ENCODE measurements at regions not wholly inside any gene's neighbourhood (a gene's known extent, or its start where the extent isn't known, plus 50 kb on each side); places are given as distances from the start of the nearest gene placed in this dataset.

DNA sequence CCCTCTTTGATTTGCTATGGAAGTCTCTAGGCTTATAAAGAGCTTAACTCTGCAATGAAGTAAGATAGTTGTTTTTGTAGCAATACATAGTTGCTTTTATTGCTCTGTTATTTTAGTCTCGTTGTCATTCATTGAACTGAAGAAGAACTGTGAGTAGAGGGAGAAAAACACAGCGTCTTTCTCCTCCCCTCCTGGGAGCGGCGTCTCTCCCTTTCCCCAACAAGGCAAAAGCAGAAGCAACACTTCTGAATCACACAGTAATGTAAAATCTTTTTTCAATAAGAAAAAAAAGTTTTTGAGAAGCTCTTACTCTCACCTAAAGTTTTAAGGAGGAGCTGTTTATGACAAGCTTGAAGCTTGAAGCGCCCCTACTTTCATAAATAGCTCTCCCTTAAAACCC is 119.3 kb upstream of the SLC7A14 start (continued):
- TF ChIP-seq, protein P1, sequence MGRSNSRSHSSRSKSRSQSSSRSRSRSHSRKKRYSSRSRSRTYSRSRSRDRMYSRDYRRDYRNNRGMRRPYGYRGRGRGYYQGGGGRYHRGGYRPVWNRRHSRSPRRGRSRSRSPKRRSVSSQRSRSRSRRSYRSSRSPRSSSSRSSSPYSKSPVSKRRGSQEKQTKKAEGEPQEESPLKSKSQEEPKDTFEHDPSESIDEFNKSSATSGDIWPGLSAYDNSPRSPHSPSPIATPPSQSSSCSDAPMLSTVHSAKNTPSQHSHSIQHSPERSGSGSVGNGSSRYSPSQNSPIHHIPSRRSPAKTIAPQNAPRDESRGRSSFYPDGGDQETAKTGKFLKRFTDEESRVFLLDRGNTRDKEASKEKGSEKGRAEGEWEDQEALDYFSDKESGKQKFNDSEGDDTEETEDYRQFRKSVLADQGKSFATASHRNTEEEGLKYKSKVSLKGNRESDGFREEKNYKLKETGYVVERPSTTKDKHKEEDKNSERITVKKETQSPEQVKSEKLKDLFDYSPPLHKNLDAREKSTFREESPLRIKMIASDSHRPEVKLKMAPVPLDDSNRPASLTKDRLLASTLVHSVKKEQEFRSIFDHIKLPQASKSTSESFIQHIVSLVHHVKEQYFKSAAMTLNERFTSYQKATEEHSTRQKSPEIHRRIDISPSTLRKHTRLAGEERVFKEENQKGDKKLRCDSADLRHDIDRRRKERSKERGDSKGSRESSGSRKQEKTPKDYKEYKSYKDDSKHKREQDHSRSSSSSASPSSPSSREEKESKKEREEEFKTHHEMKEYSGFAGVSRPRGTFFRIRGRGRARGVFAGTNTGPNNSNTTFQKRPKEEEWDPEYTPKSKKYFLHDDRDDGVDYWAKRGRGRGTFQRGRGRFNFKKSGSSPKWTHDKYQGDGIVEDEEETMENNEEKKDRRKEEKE (IDR thresholded peaks at IDR 0.05; ENCODE audit: borderline replicate concordance in 1 of 2, control insufficient read depth in 1 of 2, low read depth in 2 of 2, low read length in 1 of 2): no peak
- TF ChIP-seq, protein P2, sequence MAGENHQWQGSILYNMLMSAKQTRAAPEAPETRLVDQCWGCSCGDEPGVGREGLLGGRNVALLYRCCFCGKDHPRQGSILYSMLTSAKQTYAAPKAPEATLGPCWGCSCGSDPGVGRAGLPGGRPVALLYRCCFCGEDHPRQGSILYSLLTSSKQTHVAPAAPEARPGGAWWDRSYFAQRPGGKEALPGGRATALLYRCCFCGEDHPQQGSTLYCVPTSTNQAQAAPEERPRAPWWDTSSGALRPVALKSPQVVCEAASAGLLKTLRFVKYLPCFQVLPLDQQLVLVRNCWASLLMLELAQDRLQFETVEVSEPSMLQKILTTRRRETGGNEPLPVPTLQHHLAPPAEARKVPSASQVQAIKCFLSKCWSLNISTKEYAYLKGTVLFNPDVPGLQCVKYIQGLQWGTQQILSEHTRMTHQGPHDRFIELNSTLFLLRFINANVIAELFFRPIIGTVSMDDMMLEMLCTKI (IDR thresholded peaks at IDR 0.05; ENCODE audit: partially characterized antibody): no peak
- TF ChIP-seq DACH1 (IDR thresholded peaks at IDR 0.05; ENCODE audit: partially characterized antibody) (no peak), ZNF239 (CRISPR knock-in tag; IDR thresholded peaks at IDR 0.05) (no peak)

DNA sequence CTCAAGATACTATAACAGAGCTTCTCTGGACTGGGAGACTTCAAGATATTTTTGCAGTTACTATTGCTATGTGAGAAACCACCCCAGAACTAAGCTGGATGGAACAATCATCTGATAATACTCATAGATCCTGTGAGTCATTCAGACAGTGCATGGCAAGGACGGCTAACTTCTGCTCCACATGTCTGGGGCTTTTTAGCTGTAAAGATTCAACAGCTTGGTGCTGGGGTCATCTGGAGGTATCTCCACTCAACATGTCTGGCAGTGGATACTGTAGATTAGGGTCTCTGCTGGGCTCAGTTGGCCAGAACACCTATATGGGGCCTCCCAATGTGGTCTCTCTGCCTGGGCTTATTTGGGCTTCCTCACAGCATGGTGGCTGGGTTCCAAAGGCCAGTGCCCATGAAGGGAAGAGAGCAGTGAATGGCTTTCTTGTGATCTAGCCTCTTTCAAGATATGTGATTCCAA is 117.3 kb upstream of the SLC7A14 start:
- CTCF ChIA-PET (ENCODE audit: low intra/inter-chr PET ratio): no interaction called here
- Histone ChIP-seq H3K4me1 (replicated peaks in 1 of 2; ENCODE audit: control insufficient read depth in 2 of 2, insufficient read depth in 2 of 2, low read length in 2 of 2) (peaks cover 0 to 38% of the 10 kb centered on the region in 2 experiments; a peak in 4 of 5 replicates), H3K27ac (ENCODE audit: extremely low read depth, low read depth, low read length) (peak overlapping the region; percentile 84)
- TF ChIP-seq CCAR2 (IDR thresholded peaks at IDR 0.05; ENCODE audit: low read depth, low read length) (no peak), RBM39 (optimal IDR thresholded peaks at IDR 0.05; ENCODE audit: low read depth, low read length) (no peak), ZNF140 (CRISPR knock-in tag; IDR thresholded peaks at IDR 0.05) (no peak), CXXC5 (CRISPR knock-in tag; IDR thresholded peaks at IDR 0.05) (peak; percentile 65; the same call in 1 of the 2 replicates)
- TF ChIP-seq, protein P3, sequence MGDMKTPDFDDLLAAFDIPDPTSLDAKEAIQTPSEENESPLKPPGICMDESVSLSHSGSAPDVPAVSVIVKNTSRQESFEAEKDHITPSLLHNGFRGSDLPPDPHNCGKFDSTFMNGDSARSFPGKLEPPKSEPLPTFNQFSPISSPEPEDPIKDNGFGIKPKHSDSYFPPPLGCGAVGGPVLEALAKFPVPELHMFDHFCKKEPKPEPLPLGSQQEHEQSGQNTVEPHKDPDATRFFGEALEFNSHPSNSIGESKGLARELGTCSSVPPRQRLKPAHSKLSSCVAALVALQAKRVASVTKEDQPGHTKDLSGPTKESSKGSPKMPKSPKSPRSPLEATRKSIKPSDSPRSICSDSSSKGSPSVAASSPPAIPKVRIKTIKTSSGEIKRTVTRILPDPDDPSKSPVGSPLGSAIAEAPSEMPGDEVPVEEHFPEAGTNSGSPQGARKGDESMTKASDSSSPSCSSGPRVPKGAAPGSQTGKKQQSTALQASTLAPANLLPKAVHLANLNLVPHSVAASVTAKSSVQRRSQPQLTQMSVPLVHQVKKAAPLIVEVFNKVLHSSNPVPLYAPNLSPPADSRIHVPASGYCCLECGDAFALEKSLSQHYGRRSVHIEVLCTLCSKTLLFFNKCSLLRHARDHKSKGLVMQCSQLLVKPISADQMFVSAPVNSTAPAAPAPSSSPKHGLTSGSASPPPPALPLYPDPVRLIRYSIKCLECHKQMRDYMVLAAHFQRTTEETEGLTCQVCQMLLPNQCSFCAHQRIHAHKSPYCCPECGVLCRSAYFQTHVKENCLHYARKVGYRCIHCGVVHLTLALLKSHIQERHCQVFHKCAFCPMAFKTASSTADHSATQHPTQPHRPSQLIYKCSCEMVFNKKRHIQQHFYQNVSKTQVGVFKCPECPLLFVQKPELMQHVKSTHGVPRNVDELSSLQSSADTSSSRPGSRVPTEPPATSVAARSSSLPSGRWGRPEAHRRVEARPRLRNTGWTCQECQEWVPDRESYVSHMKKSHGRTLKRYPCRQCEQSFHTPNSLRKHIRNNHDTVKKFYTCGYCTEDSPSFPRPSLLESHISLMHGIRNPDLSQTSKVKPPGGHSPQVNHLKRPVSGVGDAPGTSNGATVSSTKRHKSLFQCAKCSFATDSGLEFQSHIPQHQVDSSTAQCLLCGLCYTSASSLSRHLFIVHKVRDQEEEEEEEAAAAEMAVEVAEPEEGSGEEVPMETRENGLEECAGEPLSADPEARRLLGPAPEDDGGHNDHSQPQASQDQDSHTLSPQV (IDR thresholded peaks at IDR 0.05): peak; percentile 94

More for the DNA sequence above, 117.3 kb upstream of the SLC7A14 start:
- Histone ChIP-seq H2AFZ (ENCODE audit: low read depth, low read length) (peak overlapping the region; percentile 86), H3K9me3 (replicated peaks; ENCODE audit: control insufficient read depth, insufficient read depth, low read depth, low read length) (no peaks in the 10 kb centered on the region), H3K36me3 (ENCODE audit: control insufficient read depth, insufficient read depth, low read length) (no peaks in the 10 kb centered on the region), H3K4me3 (no peak overlapping the region), H3K27me3 (ENCODE audit: control insufficient read depth in 2 of 2, insufficient read depth in 2 of 2, low read length in 2 of 2) (no peaks in the 10 kb centered on the region), H4K20me1 (replicated peaks; ENCODE audit: control insufficient read depth, insufficient read depth, low read length) (no peaks in the 10 kb centered on the region), H3K79me2 (ENCODE audit: control insufficient read depth, insufficient read depth, low read length) (no peaks in the 10 kb centered on the region), H3K4me2 (ENCODE audit: insufficient read depth, low read length) (peak overlapping the region; percentile 34; the same call in 1 of the 2 replicates), H3K9ac (ENCODE audit: insufficient read depth in 1 of 2, low read depth in 2 of 2, low read length in 2 of 2) (peak overlapping the region in 1 of 2 experiments; percentile 22; a peak in 1 of 4 replicates), H3K9me1 (ENCODE audit: control insufficient read depth, insufficient read depth, low read length) (no peaks in the 10 kb centered on the region)
- DNase-seq (ENCODE audit: extremely low read depth in 1 of 4, low spot score in 3 of 4) (peak; percentile 23 to 90 (median 52)), FAIRE-seq (peak; percentile 98), ATAC-seq (peak; percentile 86)
- intact Hi-C loops (cut with micrococcal nuclease) (no loop called here), in situ Hi-C loops (cut with MboI) (no loop called here)
- no TSS peak for BruUV-seq (replicated peaks)
- 0% methylated on average over 1 of the region's 1 CpG for WGBS (ENCODE audit: insufficient coverage, low coverage, missing lambda C conversion rate)
- POLR2A ChIA-PET: interaction anchor here (0.8 to 1.9 kb wide), 4 partner anchors 15 to 39 kb away, joined by 3 to 6 read pairs (median 3); no protein-coding TSS in a partner anchor

All from K562 (cell line).